NCI-H82 treated with DMSO at 0.1 percent for 48 hours (cell line): ENCODE measurements at regions not wholly inside any gene's neighbourhood (a gene's known extent, or its start where the extent isn't known, plus 50 kb on each side); places are given as distances from the start of the nearest gene placed in this dataset.
"Not testable (repeated sequence)": the region's sequence is repeated elsewhere in the genome, so short reads cannot be mapped to it uniquely, and the experiment has no call there.

Experiments
- DNase-seq: peaks from one replicate; lab custom pipeline; 2025; ENCODE audit not compliant: unreplicated experiment; lab: John Stamatoyannopoulos, UW

GRCh38 chr9:89854715-89855475, 250.1 kb downstream of the GADD45G start:
- no peak for DNase-seq

GRCh38 chr9:89856296-89856695, 251.5 kb downstream of the GADD45G start:
- not testable (repeated sequence) for DNase-seq

DNA sequence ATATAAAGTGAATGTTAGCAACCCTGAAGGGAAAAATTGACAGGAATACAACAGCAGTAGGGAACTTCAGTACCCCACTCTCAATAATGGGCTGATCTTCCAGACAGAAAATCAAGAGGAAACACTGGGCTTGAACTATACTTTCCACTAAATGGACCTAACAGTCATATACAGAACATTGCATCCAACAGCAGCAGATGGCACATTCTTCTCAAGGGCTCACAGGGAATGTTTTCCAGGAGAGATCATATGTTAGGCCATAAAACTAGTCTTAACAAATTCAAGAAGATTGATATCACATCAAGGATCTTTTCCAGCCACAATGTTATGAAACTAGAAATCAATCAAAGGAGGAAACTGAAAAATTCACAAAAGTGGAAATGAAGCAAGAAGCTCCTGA, 252.1 kb downstream of the GADD45G start:
- DNase-seq, result not testable (repeated sequence)

DNA sequence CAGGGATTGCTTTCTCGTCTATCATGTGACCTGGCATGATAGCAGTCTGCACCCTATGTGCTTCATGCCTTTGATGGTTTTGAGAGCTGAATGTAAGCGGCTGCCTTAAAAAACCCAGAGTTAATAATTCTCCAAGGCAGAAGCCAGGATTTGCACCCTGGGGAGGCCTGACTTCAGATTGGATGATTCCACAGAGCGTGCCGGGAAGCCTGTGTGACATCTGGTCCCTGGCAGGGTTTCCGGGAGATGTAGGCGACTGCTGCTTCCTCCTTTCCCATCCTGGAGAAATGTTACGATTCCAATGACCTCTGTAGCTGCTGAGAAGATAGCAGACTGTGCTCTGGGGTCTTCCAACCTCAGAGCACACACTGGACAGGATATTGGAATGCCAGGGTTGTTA, 255.0 kb downstream of the GADD45G start:
- DNase-seq, result not testable (repeated sequence)

DNA sequence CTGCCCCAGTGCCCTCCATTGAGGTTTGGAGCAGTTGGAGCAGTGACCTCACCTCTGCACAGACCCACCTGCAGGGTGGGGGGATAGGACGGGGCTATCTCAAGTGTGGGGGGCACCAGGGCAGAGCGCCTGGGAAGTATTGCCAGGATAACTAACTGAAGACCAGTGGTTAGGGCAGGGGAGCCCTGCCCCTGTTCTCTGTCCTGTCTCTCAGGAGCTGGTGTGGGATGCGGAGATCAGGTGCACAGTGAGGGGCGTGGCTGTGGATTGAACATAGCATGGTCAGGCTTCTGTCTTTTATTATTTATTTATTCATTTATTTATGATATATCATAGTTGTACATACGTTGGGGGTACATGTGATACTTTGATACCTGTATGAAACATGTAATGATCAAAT, 256.6 kb downstream of the GADD45G start:
- not testable (repeated sequence) for DNase-seq

- no peak for DNase-seq
These were observed 257.5 kb downstream of the GADD45G start for GRCh38 chr9:89862316-89862715.

GRCh38 chr9:89863141-89863540, 258.3 kb downstream of the GADD45G start:
- DNase-seq, result no peak

GRCh38 chr9:89863837-89864236, 259.0 kb downstream of the GADD45G start:
- no peak for DNase-seq

- no peak for DNase-seq
These were observed 259.4 kb downstream of the GADD45G start for GRCh38 chr9:89864257-89864656.

- DNase-seq, result no peak
These were observed 259.9 kb downstream of the GADD45G start for GRCh38 chr9:89864731-89865130.

DNA sequence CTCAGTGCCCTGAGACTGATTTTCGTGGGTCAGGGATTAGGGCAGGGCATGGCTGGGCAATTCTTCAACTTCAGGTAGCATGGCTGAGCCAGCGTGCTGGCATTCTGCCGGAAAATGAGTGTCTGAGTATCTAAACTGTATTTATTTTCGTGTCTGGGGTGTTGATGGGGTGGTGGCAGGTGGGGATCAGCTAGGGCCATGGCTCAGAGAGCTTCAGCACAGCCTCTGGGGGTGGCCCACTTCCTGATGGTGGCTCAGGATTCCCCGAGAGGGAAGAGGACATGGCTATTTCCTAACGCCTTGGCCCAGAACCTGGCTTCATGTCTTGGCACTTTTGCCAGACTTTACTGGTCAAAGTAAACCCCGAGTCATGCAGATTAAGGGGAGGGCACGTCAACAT, 260.5 kb downstream of the GADD45G start:
- no peak for DNase-seq

DNA sequence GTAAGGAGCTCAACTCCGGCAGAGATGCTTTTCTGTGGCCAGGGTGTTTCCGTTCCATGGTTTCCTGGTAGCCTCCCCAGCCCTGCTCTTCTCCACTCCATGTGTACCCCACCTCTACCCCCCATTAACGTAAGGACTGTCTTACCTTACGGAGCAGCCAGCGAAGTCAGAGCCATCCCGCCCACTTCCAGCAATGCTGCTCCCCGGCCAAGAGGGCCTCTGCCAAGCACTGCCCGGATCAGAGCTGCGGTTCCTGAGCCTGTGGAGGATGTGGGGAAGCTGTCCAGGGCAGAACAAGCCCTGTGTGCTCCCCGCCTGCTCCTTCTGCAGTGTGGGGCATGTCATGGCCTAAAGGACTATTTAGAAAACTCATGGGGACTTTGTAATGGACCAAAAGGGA, 261.2 kb downstream of the GADD45G start:
- no peak for DNase-seq

DNA sequence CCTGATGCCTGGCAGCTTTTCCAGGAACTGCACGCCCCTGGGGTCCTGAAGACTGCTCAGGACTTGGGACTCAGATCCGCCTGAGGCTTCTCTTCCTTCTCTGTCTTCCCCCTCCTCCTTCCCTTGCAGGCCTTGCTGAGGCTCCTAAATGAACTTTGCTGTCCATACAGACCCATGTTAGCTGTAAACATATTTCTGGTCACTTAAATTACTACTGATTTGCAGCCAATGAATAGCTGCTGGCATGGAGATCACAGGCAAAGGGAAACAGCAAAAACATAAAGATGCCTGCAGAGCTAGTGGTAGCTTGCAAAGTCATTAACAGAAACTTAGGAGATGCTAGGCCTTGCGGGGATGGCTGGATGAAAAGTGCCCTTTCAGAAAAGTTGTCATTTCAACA, 261.9 kb downstream of the GADD45G start:
- DNase-seq, result no peak

DNA sequence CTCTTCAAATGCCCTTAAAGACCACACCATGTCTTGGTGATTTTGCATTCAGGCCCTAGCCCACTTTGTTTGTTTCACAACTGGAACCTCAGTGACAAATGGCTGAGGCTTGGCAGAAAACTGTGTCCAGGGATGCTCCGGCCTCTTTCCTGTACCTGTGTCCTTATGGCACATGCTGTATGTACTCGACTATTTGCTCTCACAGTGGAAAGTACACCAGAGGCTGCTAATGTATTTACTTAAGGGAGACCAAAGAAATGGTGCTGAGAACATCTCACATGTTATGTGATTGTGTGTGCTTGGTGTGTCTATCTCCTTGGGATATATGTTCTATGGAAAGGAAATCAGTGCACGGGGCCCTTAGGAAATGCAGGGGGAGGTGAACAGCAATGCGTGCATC, 263.3 kb downstream of the GADD45G start:
- no peak for DNase-seq

DNA sequence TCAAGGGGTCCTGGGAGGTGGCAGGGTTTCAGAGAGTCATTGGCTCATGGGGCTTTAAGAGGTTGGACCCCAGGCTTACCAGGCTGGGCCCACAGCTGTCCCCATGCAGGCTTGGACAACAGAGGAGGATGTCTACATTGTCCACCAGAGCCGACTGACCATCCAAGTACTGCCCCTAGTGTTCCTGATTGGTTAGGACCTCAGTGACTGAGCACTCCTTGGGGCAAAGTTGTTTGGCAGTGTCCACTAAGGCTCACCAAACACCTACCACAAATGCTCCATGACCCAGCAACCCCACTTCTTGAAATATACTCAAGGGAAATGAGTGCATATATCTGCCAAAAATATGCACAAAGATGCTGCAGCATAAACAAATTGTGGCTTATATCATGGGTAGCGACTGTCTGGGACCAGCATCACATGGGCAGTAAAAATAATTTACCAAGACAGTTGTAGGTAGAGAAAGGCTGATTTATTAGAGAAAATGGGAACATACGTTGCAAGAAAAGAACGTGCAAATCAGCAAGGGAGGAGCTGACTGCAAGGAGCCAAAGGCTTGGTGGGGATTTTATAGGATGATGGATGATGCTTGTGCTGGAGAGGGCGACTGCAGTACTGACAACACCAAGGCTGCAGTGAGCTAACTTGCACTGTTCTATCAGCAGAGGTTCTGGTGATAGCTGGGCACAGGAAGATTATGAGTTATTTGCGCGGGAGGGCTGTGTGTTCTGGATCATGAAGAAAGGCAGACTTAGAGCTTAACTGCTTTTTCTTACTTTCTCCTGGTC, 265.2 kb downstream of the GADD45G start:
- DNase-seq, result no peak

- no peak for DNase-seq
These were observed 267.1 kb downstream of the GADD45G start for GRCh38 chr9:89871871-89872331.

DNA sequence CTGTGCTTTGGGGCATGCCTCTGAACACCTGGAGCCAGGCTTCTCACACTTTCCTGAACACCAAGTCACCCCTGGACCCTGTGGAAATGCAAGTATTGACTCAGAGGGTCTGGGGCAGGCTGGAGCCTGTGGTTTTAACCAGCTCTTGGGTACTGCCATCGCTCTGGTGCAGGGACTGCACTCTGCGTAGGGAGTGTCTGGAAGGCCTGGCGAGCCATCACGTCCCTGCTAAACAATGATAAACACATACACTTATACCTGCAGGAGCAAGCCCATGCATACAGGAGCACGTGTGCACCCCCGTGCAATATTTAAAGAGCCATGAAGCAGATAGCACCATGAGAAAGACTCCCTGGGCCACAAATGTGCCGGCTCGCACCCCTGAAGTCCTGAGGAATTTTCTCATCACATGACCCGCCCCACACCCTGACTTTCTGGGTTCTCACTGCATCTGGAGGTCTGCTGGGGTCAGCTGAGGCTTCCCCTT, 267.7 kb downstream of the GADD45G start:
- no peak for DNase-seq

- no peak for DNase-seq
These were observed 268.3 kb downstream of the GADD45G start for GRCh38 chr9:89872913-89873707.

DNA sequence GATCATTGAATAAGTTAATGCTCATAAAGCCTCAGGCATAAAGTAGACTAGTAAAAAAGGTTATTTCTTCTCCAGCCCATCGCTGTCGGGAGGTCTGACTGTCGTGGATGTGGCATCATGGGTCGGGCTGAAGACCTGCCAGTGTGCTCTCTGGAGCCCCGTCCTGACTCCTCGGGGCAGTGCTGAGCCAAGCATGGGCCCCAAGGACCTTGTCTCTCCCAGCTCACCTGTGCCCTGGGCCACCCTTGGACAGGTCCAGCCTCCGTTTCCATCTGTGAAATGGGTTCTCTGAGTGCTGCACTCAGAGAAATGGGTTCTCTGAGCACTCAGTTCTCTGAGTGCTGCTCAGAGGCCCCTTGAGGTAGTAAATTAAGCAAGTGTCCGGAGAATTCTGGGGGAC, 269.0 kb downstream of the GADD45G start:
- no peak for DNase-seq

- DNase-seq, result peak; percentile 2
These were observed 269.8 kb downstream of the GADD45G start for GRCh38 chr9:89874351-89875321.
